Dendritic cell treated with granulocyte-macrophage colony-stimulating factor and Interleukin-4, amounts not matched to agents 40 ng/mL and 50 ng/mL, for 4 days (primary cell): ENCODE measurements at regions not wholly inside any gene's neighbourhood (a gene's known extent, or its start where the extent isn't known, plus 50 kb on each side); places are given as distances from the start of the nearest gene placed in this dataset.

Experiments
- H3K27ac Mint-ChIP-seq: one replicate; pipeline ENCODE4 v1.8.0; 2022; ENCODE audit warnings: mild to moderate bottlenecking, mixed read lengths
- H3K27me3 Mint-ChIP-seq: one replicate; pipeline ENCODE4 v1.8.0; 2022; ENCODE audit warnings: mild to moderate bottlenecking, mixed read lengths
- H3K36me3 Mint-ChIP-seq: one replicate; pipeline ENCODE4 v1.8.0; 2022; ENCODE audit warnings: low read depth, mixed read lengths
- H3K4me1 Mint-ChIP-seq: one replicate; pipeline ENCODE4 v1.8.0; 2022; ENCODE audit warnings: low read depth, mixed read lengths
- H3K4me3 Mint-ChIP-seq: one replicate; pipeline ENCODE4 v1.8.0; 2022; ENCODE audit warnings: mild to moderate bottlenecking, moderate library complexity, mixed read lengths
- H3K9me3 Mint-ChIP-seq: one replicate; pipeline ENCODE4 v1.8.0; 2022; ENCODE audit warnings: mixed read lengths
- intact Hi-C: fragments of 100-400 bp; cut with micrococcal nuclease; formaldehyde crosslinking; loops from one replicate; pipeline ENCODE4 v1.15.0; 2022

- no peaks in the 10 kb centered on the region for H3K9me3 Mint-ChIP-seq
- peaks cover 2% of the 10 kb centered on the region for H3K27me3 Mint-ChIP-seq
- intact Hi-C loops = loop anchor here (5.0 kb wide), 1 partner anchor 88 kb away; no protein-coding TSS in a partner anchor
- peaks cover 9% of the 10 kb centered on the region for H3K4me1 Mint-ChIP-seq
- no peak overlapping the region for H3K4me3 Mint-ChIP-seq
- no peak overlapping the region for H3K27ac Mint-ChIP-seq
- H3K36me3 Mint-ChIP-seq = no peaks in the 10 kb centered on the region
Observed at GRCh38 chr3:101940521-101941317, 91.4 kb downstream of the NFKBIZ start.

DNA sequence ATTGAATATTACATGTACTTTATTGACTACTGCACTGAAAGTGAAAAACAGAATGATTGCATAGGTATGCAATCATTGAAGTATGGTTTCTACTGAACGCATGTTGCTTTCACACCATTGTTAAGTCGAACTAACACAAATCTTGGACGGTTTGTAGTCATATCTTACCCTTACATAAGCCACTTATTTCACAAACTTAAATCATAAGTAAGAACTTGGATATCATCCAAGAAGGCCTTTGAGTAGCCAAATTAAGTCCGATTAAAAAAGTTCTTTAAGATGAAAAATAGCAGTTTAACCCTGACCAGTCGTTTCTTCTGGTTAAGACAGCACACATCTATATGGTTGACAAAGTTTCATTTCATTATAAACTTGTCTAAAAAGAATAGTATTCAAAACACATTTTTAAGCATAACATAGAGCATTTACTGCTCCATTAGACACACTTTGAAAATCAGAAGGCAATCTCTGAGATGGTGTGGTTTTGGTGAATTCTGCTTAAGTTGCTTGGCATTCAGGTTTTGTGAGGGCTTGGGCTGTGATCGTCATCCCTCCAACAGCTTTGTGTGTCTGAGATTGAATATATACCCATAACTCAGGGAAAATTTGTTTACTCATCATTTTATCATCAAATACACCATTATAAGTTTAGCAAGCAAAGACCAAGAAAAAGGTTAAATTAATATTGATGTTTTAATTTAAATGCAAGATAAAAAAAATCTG is 92.2 kb downstream of the NFKBIZ start:
- intact Hi-C loops = loop anchor here (5.0 kb wide), 1 partner anchor 89 kb away; no protein-coding TSS in a partner anchor
- H3K27ac Mint-ChIP-seq = no peak overlapping the region
- H3K9me3 Mint-ChIP-seq = no peaks in the 10 kb centered on the region
- no peaks in the 10 kb centered on the region for H3K36me3 Mint-ChIP-seq
- H3K27me3 Mint-ChIP-seq = peaks cover 4% of the 10 kb centered on the region
- H3K4me3 Mint-ChIP-seq = no peak overlapping the region
- peaks cover 14% of the 10 kb centered on the region for H3K4me1 Mint-ChIP-seq

DNA sequence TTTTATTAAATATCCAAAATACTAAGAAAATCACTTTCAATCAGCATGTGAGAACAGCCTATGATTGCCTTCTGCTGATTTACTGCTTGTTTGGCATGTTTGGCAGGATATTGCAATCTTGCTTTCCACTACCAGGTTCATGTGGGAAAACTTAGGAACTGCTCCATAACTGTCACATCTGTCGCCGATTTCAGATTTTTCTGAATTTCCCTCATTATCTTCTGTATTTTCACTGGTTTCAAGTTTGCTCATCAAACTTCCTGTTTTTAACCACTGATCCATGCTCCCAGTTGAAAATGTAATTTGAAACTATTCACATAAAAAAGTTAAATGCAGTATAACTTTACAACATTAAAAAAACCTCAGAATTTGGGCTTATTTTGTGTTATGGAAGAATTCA is 93.0 kb downstream of the NFKBIZ start:
- H3K27ac Mint-ChIP-seq = no peak overlapping the region
- no peak overlapping the region for H3K4me3 Mint-ChIP-seq
- peaks cover 4% of the 10 kb centered on the region for H3K27me3 Mint-ChIP-seq
- H3K9me3 Mint-ChIP-seq = no peaks in the 10 kb centered on the region
- intact Hi-C loops = loop anchor here (5.0 kb wide), 1 partner anchor 90 kb away; no protein-coding TSS in a partner anchor
- H3K36me3 Mint-ChIP-seq = no peaks in the 10 kb centered on the region
- H3K4me1 Mint-ChIP-seq = peaks cover 7% of the 10 kb centered on the region

DNA sequence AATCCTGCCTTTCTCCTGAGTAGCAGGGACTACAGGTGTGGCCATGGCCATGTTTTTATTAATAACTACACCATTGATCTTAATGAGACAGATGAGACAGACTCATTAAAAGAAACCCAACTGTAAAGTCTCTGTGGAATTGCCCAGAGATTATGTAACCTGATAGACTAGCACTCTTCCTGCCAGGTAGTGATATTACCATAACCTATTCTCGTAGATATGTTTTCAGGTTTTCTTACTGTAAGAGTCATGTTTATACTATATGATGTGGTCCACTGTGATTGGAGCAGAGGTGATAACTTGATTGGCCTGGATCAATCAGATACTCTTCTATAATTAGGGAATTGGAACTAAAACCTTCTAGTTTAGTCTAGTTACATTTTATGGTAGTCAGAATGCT is 93.7 kb downstream of the NFKBIZ start:
- no peaks in the 10 kb centered on the region for H3K9me3 Mint-ChIP-seq
- H3K27me3 Mint-ChIP-seq = peaks cover 4% of the 10 kb centered on the region
- intact Hi-C loops = loop anchor here (5.0 kb wide), 1 partner anchor 91 kb away; no protein-coding TSS in a partner anchor
- no peak overlapping the region for H3K4me3 Mint-ChIP-seq
- peaks cover 6% of the 10 kb centered on the region for H3K4me1 Mint-ChIP-seq
- no peak overlapping the region for H3K27ac Mint-ChIP-seq
- no peaks in the 10 kb centered on the region for H3K36me3 Mint-ChIP-seq

DNA sequence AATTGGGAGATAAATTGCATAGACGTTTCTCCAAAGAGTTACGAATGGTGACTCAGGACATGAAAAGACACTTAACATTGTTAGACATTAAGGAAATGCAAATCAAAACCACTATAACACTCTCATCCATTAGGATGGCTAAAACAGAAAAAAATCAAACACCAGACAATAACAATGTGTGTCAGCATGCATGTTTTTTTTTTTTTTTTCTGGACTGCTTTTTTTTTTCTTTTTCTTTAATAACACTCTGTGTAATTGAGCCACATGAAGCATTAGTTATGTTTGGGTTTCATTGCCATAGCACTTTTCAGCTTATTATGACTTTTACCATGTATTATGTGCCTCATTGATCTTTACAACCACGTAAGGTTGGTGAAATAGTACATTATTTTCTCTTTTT is 95.0 kb downstream of the NFKBIZ start:
- Mint-ChIP-seq H3K4me3 (no peak overlapping the region), H3K27me3 (peaks cover 4% of the 10 kb centered on the region), H3K36me3 (no peaks in the 10 kb centered on the region), H3K27ac (no peak overlapping the region), H3K4me1 (peaks cover 6% of the 10 kb centered on the region), H3K9me3 (no peaks in the 10 kb centered on the region)
- intact Hi-C loops = loop anchor here (5.0 kb wide), 1 partner anchor 92 kb away; no protein-coding TSS in a partner anchor

- H3K27me3 Mint-ChIP-seq = peaks cover 8% of the 10 kb centered on the region
- H3K27ac Mint-ChIP-seq = no peak overlapping the region
- no peak overlapping the region for H3K4me3 Mint-ChIP-seq
- H3K9me3 Mint-ChIP-seq = no peaks in the 10 kb centered on the region
- peaks cover 6% of the 10 kb centered on the region for H3K4me1 Mint-ChIP-seq
- no peaks in the 10 kb centered on the region for H3K36me3 Mint-ChIP-seq
- intact Hi-C loops = no loop called here
Observed at GRCh38 chr3:101945980-101946379, 96.7 kb downstream of the NFKBIZ start.

DNA sequence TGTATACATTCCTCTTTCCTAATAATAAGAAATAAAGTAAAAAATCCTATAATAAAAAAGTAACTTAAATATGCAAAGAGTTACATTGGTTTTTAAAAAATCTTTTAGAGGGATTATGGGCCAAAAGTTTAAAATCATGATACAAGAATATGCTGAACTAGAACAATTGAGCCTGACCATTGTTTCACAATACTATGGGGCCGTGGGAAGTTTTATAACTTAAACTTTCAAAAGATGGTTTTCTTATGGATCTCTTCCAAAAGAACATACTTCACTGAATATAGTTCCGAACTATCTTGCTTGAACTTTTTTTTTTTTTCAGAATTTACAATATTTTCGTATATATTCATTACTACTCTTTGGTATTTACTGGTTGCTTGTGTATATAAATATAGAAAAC is 97.6 kb downstream of the NFKBIZ start:
- Mint-ChIP-seq H3K4me3 (no peak overlapping the region), H3K27ac (no peak overlapping the region), H3K4me1 (peaks cover 6% of the 10 kb centered on the region), H3K9me3 (no peaks in the 10 kb centered on the region), H3K27me3 (peaks cover 8% of the 10 kb centered on the region), H3K36me3 (no peaks in the 10 kb centered on the region)
- intact Hi-C loops = no loop called here

- Mint-ChIP-seq H3K4me3 (no peak overlapping the region), H3K9me3 (no peaks in the 10 kb centered on the region), H3K27ac (no peak overlapping the region)
Observed at GRCh38 chr3:101950510-101950909, 101.2 kb downstream of the NFKBIZ start.

DNA sequence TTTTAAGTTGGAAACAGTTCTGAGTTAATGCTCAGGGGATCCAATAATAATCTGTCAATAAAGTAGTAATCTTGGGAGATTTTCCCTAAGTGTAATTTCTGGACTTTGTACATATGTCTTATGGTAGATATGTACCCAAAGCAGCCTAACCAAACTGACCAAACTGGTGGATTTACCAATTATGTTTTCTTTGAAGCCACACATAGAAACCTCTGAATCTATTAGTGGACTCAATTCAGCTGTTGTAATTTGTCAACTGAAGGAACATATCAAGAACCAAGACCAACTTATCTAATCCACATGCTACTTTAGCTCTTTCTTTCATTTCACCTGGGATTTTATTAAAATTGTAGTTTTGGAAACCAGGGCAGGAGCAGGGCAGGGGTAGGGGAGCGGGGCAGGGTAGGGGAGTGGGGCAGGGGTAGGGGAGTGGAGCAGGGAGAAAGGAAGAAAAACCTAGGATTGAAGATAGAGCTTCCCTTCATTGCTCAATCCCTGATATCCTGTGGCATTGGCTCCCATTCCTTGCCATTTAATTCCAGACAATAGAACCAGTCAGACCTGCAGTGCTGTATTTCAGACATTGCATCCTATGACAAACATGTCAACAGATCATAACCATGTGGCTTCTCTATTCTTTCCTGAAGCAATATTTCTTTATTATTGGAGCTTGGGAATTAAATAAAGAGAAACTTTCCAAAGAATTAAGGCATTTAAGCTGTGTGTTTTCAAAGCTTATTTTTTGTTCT is 101.8 kb downstream of the NFKBIZ start:
- H3K9me3 Mint-ChIP-seq = no peaks in the 10 kb centered on the region
- peaks cover 5% of the 10 kb centered on the region for H3K27me3 Mint-ChIP-seq
- H3K36me3 Mint-ChIP-seq = no peaks in the 10 kb centered on the region
- intact Hi-C loops = no loop called here
- peaks cover under 1% of the 10 kb centered on the region for H3K4me1 Mint-ChIP-seq
- no peak overlapping the region for H3K27ac Mint-ChIP-seq
- H3K4me3 Mint-ChIP-seq = no peak overlapping the region

More at GRCh38 chr3:101950510-101950909, 101.2 kb downstream of the NFKBIZ start:
- intact Hi-C loops = no loop called here
- Mint-ChIP-seq H3K36me3 (no peaks in the 10 kb centered on the region), H3K27me3 (peaks cover 7% of the 10 kb centered on the region), H3K4me1 (peaks cover 6% of the 10 kb centered on the region)

GRCh38 chr3:101954361-101954760 is 105.0 kb downstream of the NFKBIZ start:
- intact Hi-C loops = no loop called here
- Mint-ChIP-seq H3K4me3 (no peak overlapping the region), H3K27me3 (peaks cover 4% of the 10 kb centered on the region), H3K9me3 (no peaks in the 10 kb centered on the region), H3K4me1 (no peaks in the 10 kb centered on the region), H3K27ac (no peak overlapping the region), H3K36me3 (no peaks in the 10 kb centered on the region)

GRCh38 chr3:101954936-101955335 is 105.6 kb downstream of the NFKBIZ start:
- no peak overlapping the region for H3K4me3 Mint-ChIP-seq

DNA sequence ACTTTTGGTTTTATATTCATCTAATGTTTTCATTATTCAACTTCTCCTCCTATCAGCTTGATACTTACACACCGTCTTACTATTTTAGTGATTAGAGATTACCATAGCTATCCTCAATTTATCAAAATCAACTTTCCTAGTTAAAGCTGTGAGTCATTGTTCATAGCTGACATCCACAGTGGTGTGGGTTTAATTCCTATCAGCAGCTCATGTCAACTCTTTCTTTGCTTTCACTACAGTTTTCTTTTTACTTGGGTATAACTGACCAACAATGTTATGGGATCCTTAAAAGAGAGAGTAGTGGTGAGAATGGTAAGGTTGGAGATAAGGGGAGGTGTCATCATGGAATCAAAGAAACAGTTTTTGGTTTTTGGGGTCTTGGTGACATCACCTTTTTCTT is 112.7 kb downstream of the NFKBIZ start:
- intact Hi-C loops = no loop called here

More at GRCh38 chr3:101954936-101955335, 105.6 kb downstream of the NFKBIZ start:
- H3K27ac Mint-ChIP-seq = no peak overlapping the region
- no peaks in the 10 kb centered on the region for H3K36me3 Mint-ChIP-seq
- H3K27me3 Mint-ChIP-seq = peaks cover 3% of the 10 kb centered on the region
- H3K9me3 Mint-ChIP-seq = no peaks in the 10 kb centered on the region
- H3K4me1 Mint-ChIP-seq = no peaks in the 10 kb centered on the region
- intact Hi-C loops = no loop called here

DNA sequence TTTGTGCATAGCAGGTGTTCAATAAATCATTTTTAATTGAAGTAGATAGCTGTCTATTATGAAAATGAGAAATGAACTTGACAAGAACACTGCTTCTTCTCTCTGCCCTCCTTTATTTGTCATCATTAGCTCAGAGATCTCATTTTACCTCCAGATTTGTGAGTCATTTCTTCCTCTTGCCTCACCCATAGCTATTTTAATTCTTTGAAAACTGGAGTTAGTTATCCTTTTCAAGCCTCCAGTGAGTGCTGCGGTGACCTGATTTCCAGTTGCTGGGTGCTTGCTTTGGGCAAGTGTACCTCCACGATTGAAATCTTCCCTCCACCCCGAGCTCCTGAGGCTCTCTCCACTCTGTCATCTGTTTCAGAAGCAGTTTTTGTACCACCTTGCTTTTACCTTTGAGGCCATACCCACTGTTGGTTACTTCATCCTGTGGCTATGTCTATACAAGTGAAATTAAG is 114.6 kb downstream of the NFKBIZ start:
- intact Hi-C loops = no loop called here
- no peak overlapping the region for H3K4me3 Mint-ChIP-seq
- H3K27me3 Mint-ChIP-seq = peaks cover 7% of the 10 kb centered on the region
- no peaks in the 10 kb centered on the region for H3K9me3 Mint-ChIP-seq
- no peaks in the 10 kb centered on the region for H3K36me3 Mint-ChIP-seq
- no peak overlapping the region for H3K27ac Mint-ChIP-seq
- peaks cover 20% of the 10 kb centered on the region for H3K4me1 Mint-ChIP-seq

More for the DNA sequence above, 112.7 kb downstream of the NFKBIZ start:
- no peaks in the 10 kb centered on the region for H3K9me3 Mint-ChIP-seq
- H3K4me1 Mint-ChIP-seq = peaks cover 20% of the 10 kb centered on the region
- no peak overlapping the region for H3K4me3 Mint-ChIP-seq
- peaks cover 7% of the 10 kb centered on the region for H3K27me3 Mint-ChIP-seq
- no peak overlapping the region for H3K27ac Mint-ChIP-seq
- no peaks in the 10 kb centered on the region for H3K36me3 Mint-ChIP-seq
